Fibroblast of pulmonary artery (primary cell): ENCODE measurements at regions not wholly inside any gene's neighbourhood (a gene's known extent, or its start where the extent isn't known, plus 50 kb on each side); places are given as distances from the start of the nearest gene placed in this dataset.

ENCODE experiments used
- DNase-seq: peaks from one replicate; pipeline ENCODE4 v3.0.0-alpha.2; 2010; ENCODE audit warnings: low read depth
- H3K4me3 ChIP-seq: replicated peaks from 2 replicates; pipeline ENCODE4 v1.5.1; 2011; ENCODE audit warnings: low read depth, mild to moderate bottlenecking, control low read depth, low read length, moderate library complexity
- TF ChIP-seq, protein P1 (sequence below): IDR thresholded peaks from 2 replicates; pipeline ENCODE4 v1.5.1; 2011; ENCODE audit warnings: mild to moderate bottlenecking, control low read depth, low read length, inconsistent platforms; ENCODE audit errors: missing control alignments

DNA sequence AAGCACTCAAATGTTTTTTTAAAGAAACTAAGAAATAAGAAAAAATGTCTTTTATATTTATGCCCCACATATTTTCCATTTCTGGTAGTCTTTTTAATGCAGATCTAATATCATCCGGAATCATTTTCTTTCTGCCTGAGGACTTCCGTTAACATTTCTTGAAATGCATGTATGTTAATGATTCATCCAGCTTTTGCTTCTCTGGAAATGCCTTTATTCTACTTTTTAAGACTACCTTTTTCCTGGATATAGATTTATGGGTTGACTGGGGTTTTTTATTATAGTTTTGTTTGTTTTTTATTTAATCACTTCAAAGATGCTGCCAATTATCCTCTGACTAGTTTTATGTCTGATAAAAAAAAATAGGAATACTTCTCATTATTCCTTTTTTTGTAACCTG, 57.1 kb upstream of the LDLRAD3 start:
- TF ChIP-seq, protein P1, sequence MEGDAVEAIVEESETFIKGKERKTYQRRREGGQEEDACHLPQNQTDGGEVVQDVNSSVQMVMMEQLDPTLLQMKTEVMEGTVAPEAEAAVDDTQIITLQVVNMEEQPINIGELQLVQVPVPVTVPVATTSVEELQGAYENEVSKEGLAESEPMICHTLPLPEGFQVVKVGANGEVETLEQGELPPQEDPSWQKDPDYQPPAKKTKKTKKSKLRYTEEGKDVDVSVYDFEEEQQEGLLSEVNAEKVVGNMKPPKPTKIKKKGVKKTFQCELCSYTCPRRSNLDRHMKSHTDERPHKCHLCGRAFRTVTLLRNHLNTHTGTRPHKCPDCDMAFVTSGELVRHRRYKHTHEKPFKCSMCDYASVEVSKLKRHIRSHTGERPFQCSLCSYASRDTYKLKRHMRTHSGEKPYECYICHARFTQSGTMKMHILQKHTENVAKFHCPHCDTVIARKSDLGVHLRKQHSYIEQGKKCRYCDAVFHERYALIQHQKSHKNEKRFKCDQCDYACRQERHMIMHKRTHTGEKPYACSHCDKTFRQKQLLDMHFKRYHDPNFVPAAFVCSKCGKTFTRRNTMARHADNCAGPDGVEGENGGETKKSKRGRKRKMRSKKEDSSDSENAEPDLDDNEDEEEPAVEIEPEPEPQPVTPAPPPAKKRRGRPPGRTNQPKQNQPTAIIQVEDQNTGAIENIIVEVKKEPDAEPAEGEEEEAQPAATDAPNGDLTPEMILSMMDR: no peak
- no peak overlapping the region for H3K4me3 ChIP-seq
- DNase-seq: no peak

DNA sequence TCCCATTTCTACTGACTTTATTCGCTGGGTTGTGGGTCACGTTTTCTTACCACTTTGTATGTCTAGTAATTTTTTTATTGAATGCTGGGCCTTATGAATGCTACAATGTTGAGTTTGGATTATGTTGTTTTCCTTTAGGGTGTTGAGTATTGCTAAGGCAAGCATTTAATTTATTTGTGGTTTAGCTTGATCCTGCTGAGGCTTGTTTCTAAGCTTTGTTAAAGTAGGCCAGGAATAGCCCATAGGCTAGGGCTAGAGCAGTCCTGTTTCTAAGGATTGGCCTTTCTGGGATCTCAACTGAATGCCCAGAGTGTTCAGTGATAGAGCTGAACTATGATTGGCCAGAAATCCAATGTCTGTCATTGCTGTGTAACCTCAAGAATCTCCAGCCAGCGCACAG, 56.1 kb upstream of the LDLRAD3 start:
- DNase-seq: no peak

DNA sequence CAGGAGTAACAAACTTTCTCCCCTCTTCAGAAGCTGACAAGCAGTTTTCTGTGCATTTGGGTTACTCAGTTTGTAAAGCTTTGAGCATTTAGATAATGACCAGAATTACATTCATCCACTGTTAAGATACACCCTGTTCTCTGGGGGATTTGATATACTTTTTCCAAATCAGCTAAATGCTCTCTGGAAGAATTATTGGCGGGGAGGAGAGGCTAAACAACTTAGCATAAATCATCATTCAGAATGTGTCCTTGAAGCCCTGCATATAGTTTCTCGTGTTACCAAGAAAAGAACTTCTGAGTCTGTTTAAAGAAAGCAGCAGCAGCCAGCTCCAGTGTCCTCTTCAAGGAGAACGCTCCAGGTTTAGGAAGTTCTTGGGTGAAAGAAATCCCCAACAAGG, 54.9 kb upstream of the LDLRAD3 start:
- no peak for DNase-seq
- no peak overlapping the region for H3K4me3 ChIP-seq
- TF ChIP-seq, protein P1: no peak

More for the DNA sequence above, 56.1 kb upstream of the LDLRAD3 start:
- H3K4me3 ChIP-seq: no peak overlapping the region
- TF ChIP-seq, protein P1: no peak

DNA sequence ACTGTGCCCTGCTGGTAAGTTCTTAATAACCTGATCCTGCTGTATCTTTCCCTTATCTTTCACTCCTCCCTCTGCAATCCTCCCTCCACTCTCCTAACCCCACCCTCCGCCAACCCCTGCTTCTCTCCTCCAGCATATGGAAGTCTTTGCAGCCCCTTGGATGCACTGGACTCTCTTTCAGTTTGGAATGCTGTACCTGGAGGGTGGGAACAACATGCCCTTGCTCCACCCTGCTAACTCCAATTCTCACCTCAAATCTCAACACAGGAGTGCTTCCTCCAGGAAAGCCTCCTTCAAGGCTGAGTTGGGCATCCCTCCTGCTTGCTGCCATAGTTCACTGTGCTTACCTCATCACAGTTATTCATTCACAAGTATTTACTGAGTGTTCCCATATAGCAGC, 52.8 kb upstream of the LDLRAD3 start:
- no peak overlapping the region for H3K4me3 ChIP-seq
- DNase-seq: no peak
- TF ChIP-seq, protein P1: no peak

DNA sequence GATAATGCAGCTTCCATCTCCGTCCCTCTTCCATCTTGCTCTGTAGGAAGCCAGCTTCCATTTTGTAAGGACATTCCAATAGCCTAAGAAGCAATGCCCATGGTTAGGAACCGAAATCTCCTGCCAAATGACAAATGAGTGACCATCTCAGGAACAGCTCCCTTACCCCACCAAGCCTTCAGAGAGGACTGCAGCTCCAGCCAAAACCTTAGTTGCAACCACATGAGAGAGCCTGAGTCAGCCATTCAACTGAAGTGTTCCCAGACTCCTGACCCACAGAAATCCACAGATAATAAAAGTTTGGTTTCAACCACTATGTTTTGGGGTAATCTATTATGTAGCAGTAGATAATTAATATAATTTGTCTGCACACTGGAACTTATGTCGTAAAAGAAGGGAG, 51.7 kb upstream of the LDLRAD3 start:
- TF ChIP-seq, protein P1: no peak
- no peak overlapping the region for H3K4me3 ChIP-seq
- no peak for DNase-seq

DNA sequence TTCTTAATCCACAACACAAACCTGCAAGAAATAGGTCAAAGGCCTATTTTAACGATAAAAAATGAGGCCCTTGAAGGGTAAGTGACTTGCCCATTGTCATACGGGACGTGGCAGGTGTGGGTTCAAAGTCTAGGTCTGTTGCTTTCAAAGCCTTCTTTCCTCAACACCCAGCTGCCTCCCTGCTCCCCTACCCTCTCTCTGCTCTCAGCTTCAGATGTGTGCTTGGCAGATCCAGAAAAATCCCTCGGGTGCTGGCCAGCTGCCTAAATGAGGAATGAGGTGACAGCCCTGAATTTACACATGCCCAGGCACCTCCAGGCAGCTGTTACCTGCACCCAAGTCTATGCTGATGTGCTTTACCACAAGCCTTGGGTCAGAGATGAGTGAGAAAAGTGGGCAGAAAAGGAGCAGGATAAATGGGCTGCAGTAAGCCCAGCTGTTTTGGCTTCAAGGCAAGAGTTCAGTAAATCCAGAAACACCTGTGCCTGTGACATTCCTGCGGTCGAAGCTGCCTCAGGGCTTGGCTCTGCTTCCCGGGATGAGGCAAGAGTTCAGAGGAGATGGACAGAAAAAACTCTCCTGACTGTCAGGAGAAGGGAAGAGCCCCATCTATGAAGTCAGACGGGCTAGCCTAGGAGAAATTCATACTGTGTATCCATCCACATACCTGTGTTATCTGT, 49.9 kb upstream of the LDLRAD3 start:
- TF ChIP-seq, protein P1: no peak
- no peak overlapping the region for H3K4me3 ChIP-seq
- DNase-seq: peak; percentile 33
